Upper lobe of right lung (tissue), 1 donor: ENCODE measurements at regions not wholly inside any gene's neighbourhood (a gene's known extent, or its start where the extent isn't known, plus 50 kb on each side); places are given as distances from the start of the nearest gene placed in this dataset.
A peak's percentile ranks its signal among the peaks of the same experiment; 100 is the strongest.

Source experiments
- ATAC-seq: fragments of 200-7000 bp; cut with Tn5 transposase; one replicate; pipeline ENCODE4 v1.9.1; 2020; ENCODE audit warnings: mild to moderate bottlenecking, moderate library complexity
- DNase-seq: peaks from one replicate; pipeline ENCODE4 v3.0.0-alpha.2; 2020
- H3K27ac ChIP-seq: fragments of 200-600 bp; one replicate; pipeline ENCODE4 v1.8.0; 2022
- H3K27me3 ChIP-seq: fragments of 200-600 bp; one replicate; pipeline ENCODE4 v1.8.0; 2022; ENCODE audit warnings: mild to moderate bottlenecking
- H3K36me3 ChIP-seq: fragments of 200-600 bp; one replicate; pipeline ENCODE4 v1.8.0; 2022
- H3K4me1 ChIP-seq: fragments of 200-600 bp; one replicate; pipeline ENCODE4 v1.8.0; 2022
- H3K4me3 ChIP-seq: fragments of 200-600 bp; one replicate; pipeline ENCODE4 v1.8.0; 2022; ENCODE audit warnings: mild to moderate bottlenecking
- H3K9me3 ChIP-seq: fragments of 200-600 bp; one replicate; pipeline ENCODE4 v1.8.0; 2022
- CTCF ChIP-seq: fragments of 200-600 bp; IDR thresholded peaks from one replicate; pipeline ENCODE4 v1.8.0; 2022; ENCODE audit warnings: antibody characterized with exemption
- intact Hi-C: fragments of 100-400 bp; cut with DNase I; formaldehyde crosslinking; loops from one replicate; pipeline ENCODE4 v1.11.0; 2022
- donor health status: DM: no; HTN: yes; CAD: no; lungs with severe emphysema.

GRCh38 chr16:85466304-85466700 is 146.8 kb upstream of the GSE1 start:
- no peaks in the 10 kb centered on the region for H3K36me3 ChIP-seq
- intact Hi-C loops = no loop called here

GRCh38 chr16:85466989-85467388 is 146.1 kb upstream of the GSE1 start:
- Histone ChIP-seq H3K4me3 (no peak overlapping the region), H3K27ac (no peak overlapping the region), H3K27me3 (no peaks in the 10 kb centered on the region), H3K4me1 (peaks cover 9% of the 10 kb centered on the region), H3K9me3 (no peaks in the 10 kb centered on the region), H3K36me3 (no peaks in the 10 kb centered on the region)
- DNase-seq (no peak), ATAC-seq (no peak)
- intact Hi-C loops = no loop called here
- no peak for TF ChIP-seq CTCF

More at GRCh38 chr16:85466304-85466700, 146.8 kb upstream of the GSE1 start:
- no peaks in the 10 kb centered on the region for H3K9me3 ChIP-seq
- H3K27me3 ChIP-seq = no peaks in the 10 kb centered on the region
- DNase-seq = no peak
- no peak for TF ChIP-seq CTCF
- no peak for ATAC-seq
- peaks cover 16% of the 10 kb centered on the region for H3K4me1 ChIP-seq
- H3K27ac ChIP-seq = no peak overlapping the region
- no peak overlapping the region for H3K4me3 ChIP-seq

DNA sequence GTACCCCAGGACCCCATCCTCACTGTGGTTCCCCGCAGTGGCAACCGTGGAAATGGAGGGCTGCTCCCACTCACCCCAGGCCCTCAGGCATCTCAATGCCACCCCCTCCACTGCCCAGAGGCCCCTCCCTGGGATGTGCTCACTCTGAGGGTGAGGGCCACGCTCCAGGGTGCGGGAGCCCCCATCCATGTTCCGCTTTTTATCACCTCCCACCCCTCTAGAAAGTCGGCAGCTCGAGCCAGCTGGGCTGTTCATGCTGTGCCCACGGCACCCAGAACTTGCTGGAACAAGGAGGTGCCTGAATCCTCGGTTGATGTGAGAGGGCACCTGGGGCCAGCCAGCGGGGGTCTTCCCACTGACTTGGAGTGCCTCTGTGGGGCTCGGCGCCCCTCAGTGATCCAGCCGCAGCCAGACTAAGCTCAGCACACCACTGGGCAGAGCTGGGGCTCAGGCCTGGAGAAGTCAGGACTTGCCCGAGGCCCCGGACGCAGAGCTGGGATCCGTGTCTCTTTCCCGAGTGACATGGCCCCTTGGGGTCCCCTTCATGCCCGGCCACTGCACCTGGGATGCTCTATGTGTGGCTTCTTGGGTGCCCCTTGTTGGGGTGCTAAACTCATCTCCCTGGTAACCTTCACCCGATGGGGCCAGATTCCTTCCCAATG is 143.1 kb upstream of the GSE1 start:
- DNase-seq = no peak
- no peaks in the 10 kb centered on the region for H3K27me3 ChIP-seq
- ATAC-seq = no peak
- intact Hi-C loops = no loop called here
- H3K4me1 ChIP-seq = no peaks in the 10 kb centered on the region
- no peak for TF ChIP-seq CTCF
- no peak overlapping the region for H3K4me3 ChIP-seq
- H3K9me3 ChIP-seq = no peaks in the 10 kb centered on the region
- no peaks in the 10 kb centered on the region for H3K36me3 ChIP-seq
- no peak overlapping the region for H3K27ac ChIP-seq

DNA sequence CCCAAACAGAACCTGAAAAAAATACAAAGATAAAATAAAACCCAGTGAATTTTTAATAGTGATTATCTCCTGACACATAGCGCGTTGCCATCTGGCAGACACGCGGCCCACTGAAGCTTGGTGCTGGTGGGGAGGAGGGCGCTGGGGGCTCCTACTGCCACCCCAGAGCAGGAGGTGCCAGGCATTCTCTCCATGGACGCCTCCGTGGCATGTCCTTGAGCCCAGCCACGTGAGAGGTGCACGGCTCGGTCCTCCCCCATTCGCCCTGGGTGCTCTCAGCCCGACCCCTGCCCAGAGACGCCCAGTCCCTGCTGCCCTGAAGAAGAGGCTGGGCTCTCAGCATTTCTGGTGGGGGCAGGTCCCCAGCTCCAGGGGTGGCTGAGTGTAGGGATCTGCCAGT is 142.2 kb upstream of the GSE1 start:
- intact Hi-C loops = no loop called here
- TF ChIP-seq CTCF = no peak
- Histone ChIP-seq H3K27me3 (no peaks in the 10 kb centered on the region), H3K36me3 (no peaks in the 10 kb centered on the region), H3K27ac (no peak overlapping the region), H3K4me3 (no peak overlapping the region), H3K9me3 (no peaks in the 10 kb centered on the region), H3K4me1 (no peaks in the 10 kb centered on the region)
- DNase-seq (no peak), ATAC-seq (no peak)

- DNase-seq = peak; percentile 79
- Histone ChIP-seq H3K4me3 (no peak overlapping the region), H3K36me3 (no peaks in the 10 kb centered on the region), H3K27ac (no peak overlapping the region), H3K27me3 (no peaks in the 10 kb centered on the region), H3K4me1 (no peaks in the 10 kb centered on the region), H3K9me3 (no peaks in the 10 kb centered on the region)
- intact Hi-C loops = no loop called here
- no peak for TF ChIP-seq CTCF
- ATAC-seq = peak; percentile 66
Observed at GRCh38 chr16:85471469-85472431, 141.4 kb upstream of the GSE1 start.
